NCI-H748 (cell line): ENCODE measurements at regions not wholly inside any gene's neighbourhood (a gene's known extent, or its start where the extent isn't known, plus 50 kb on each side); places are given as distances from the start of the nearest gene placed in this dataset.

Experiments
- DNase-seq: peaks from one replicate; lab custom pipeline; 2025; ENCODE audit not compliant: unreplicated experiment; lab: John Stamatoyannopoulos, UW

DNA sequence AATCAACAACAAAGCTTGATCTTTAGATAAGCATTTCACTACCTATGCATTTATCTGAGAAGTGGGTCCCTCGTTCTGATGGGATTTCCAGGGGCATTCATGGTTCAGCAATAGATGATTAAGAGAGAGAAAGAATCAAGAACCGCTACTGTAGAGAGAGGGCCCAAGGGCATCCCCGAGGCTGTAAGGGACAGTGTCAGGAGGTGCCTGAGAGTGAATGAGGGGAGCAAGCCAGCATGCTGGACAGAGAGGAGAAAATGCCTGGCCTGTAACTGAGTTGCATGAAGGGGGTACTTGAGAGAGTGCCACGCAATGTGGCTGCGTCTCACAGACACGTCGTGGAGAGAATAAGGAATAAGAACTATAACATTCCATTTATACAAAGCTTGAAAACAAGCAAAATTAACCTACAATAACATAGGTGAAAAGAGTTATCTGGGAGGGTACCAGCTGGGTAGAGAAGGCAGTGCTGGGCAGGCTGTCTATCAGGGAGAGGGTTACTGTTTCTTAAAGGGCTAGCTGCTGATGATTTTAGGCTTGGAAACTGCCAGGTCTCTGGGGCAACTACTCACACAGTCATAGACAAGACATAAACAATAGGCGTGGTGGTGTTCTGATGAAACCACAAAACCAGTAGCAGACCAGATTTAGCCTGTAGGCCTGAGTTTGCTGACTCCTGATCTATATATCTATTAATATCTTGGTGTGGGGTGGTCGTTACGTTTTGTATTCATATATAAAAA lies 374.6 kb upstream of the CFAP20DC start:
- DNase-seq = no peak

- no peak for DNase-seq
Observed at GRCh38 chr3:59423707-59424106, 373.9 kb upstream of the CFAP20DC start.

GRCh38 chr3:59422312-59422711 lies 372.5 kb upstream of the CFAP20DC start:
- DNase-seq = no peak

DNA sequence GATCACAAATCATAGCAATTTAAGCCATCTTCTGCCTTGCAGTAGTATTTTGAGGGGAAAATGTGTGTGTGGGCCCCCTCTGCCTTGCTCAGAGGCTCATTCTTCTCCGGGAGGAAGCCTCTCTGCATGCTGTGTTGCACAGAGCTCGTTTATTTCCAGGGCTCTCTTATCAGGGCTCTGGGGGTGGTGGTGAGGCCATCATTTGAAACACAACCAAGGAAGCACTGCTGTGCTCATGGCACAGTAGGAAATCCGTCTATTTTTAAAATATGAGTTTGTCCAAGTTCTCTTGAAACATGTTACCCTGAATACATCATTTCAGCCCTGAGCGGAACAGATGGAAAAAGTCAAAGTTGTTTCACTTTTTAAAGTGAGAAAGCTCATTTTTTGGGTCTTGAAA lies 369.0 kb upstream of the CFAP20DC start:
- no peak for DNase-seq

DNA sequence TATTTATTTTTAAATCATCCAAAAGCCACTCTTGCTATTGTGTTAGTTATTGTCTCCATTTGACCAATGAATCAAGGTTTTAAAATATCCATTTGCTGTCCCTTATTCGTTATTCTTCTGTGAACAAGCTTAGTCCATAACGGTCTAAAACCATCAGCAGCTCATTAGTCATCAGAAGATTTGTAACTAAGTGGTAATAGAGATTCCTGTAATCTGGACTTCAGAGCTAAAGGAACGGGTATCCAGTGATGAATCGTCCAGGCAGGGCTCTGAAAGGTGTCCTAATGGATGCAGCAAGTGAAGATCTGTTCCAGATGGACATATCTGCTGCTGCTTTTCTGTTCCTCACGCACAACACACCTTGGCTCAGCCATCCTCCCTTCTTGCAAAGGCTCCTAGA lies 362.7 kb upstream of the CFAP20DC start:
- no peak for DNase-seq

- no peak for DNase-seq
Observed at GRCh38 chr3:59411694-59412093, 361.9 kb upstream of the CFAP20DC start.

DNA sequence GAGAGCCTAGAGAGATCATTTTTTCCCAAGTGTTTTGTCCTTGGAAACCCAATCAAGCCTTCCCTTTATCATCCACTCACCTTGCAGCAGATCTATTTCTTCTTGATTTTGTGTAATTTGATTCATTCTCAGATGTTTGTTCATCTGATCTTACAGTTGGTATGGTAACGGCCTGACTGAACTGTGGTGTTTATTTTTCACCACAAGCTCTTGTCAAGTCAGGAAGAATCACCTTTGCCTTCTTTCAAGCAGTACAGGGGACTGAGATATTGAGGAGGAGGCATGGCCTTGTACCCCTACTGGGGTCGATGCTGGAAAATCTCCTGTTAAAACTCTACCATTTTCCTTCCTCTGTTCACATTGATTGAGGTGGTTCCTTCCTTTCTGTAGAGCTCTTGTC lies 361.4 kb upstream of the CFAP20DC start:
- DNase-seq = peak; percentile 3

- no peak for DNase-seq
Observed at GRCh38 chr3:59408047-59408624, 358.3 kb upstream of the CFAP20DC start.

DNA sequence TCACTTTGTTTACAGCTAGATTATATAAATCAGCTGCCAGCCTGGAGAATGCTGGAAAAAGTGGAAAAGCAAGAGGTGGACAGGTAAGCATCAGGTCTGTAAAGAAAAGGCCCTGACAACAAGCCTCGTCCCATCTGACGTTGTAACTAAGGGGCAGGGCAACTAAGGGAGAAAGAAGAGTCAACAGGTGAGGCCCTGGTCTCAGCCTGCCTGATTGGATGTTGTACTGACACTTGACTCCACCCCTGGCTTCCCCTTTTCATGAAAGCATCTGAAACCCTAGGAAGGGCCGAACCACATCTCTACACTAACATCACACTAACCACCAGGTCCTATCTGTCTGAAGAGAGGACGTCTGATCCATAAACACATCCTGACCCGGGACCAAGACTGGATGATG lies 357.6 kb upstream of the CFAP20DC start:
- no peak for DNase-seq

- no peak for DNase-seq
Observed at GRCh38 chr3:59406943-59407342, 357.1 kb upstream of the CFAP20DC start.

GRCh38 chr3:59404851-59405250 lies 355.0 kb upstream of the CFAP20DC start:
- DNase-seq = no peak

DNA sequence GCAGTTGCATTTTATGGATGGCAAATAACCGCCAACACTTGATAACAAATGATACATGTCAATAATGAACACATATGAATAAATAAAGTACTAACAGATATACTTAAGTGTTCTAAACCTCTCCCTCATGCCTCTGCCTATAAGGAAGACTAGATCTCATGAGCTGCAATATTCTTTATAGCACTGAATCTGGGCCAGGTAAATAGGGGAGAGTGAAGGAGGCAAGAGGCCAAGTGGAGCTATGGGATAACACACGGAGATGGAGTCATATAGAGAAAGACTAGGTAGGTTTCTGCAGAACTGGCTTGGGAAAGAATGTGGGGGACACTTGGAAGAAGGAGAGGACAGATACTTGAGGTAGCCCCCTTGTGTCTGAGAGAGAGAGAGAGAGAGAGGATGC lies 354.2 kb upstream of the CFAP20DC start:
- DNase-seq = no peak

- DNase-seq = no peak
Observed at GRCh38 chr3:59401924-59402323, 352.1 kb upstream of the CFAP20DC start.

DNA sequence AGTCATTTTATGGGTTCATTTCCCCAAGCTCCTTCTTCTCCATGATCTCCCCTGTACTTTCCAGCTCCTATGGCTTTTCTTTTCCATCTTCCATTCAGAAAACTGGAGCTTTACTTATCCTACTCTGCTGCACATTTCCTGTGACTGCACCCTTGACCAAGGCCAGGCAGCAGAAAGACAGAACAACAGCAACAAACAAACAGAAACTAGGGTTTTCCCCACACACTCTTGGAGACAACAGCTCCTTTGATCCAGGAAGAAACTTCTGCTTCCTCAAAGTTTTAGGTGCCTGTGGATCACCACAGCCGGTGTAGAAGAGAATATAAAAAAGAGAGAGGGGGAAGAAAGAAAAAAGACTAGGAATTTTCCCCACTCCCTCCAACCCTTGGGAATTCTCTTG lies 342.3 kb upstream of the CFAP20DC start:
- no peak for DNase-seq

GRCh38 chr3:59391131-59391530 lies 341.3 kb upstream of the CFAP20DC start:
- no peak for DNase-seq

GRCh38 chr3:59388555-59389270 lies 338.9 kb upstream of the CFAP20DC start:
- no peak for DNase-seq

DNA sequence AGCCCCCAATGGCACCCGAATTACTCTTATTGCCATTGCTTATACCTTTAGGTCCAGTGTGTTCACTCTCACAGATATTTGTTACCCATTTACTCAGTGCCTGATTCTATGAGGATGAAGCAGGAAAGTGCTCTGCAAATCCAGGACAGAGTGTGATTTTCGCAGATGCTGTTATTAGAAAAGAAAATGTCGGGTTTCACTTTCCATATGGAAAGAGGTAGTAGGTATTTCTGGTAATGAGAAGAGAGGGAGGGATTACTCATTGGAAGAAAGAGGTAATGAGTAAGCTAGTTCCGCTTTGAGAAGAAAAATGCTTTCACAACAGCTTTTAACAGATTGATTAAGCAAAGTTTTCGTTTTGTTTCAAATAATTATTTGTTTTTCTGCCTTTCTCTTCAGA lies 336.3 kb upstream of the CFAP20DC start:
- no peak for DNase-seq

GRCh38 chr3:59385547-59385946 lies 335.7 kb upstream of the CFAP20DC start:
- DNase-seq = no peak

- DNase-seq = no peak
Observed at GRCh38 chr3:59381282-59381681, 331.5 kb upstream of the CFAP20DC start.

DNA sequence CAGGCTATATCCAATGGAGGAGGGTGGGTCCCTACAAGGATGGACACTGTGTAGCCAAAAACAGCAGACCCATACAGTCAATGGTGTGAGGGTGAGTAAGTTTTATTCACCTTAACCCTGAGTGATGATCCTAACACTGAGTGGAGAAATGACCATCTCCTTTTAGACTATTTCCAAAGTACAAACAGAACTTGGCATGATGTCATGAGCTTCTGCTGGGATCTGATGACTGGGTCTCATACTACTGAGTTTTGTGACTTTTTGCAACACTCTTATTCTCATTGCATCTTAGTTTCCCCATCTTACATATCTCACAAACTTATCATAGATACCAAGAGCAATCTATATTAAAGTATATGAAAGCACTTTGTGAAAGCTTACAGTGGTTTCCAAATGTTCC lies 330.3 kb upstream of the CFAP20DC start:
- no peak for DNase-seq

- no peak for DNase-seq
Observed at GRCh38 chr3:59374818-59375211, 325.0 kb upstream of the CFAP20DC start.

GRCh38 chr3:59374091-59374817 lies 324.4 kb upstream of the CFAP20DC start:
- DNase-seq = no peak
